Upper lobe of left lung (tissue), 4 donors: ENCODE measurements at regions not wholly inside any gene's neighbourhood (a gene's known extent, or its start where the extent isn't known, plus 50 kb on each side); places are given as distances from the start of the nearest gene placed in this dataset.

Experiments used
- CTCF ChIP-seq, 6 experiments: fragments of 450-650 bp in 4 of 6; fragments of 200-600 bp in 2 of 6; sonication (generic) in 2 of 6; IDR thresholded peaks; one replicate each; pipeline ENCODE4 v1.5.1; 2016 to 2019; ENCODE audit warnings: antibody characterized with exemption in 6 of 6
- EP300 ChIP-seq, 4 donors: sonication (generic); formaldehyde crosslinking; IDR thresholded peaks; one replicate each; pipeline ENCODE4 v1.5.1; 2017; ENCODE audit warnings: antibody characterized with exemption in 4 of 4, control low read depth in 2 of 4
- POLR2A ChIP-seq, 4 donors: fragments of 450-650 bp; IDR thresholded peaks; one replicate each; pipeline ENCODE4 v1.5.1; 2016 to 2017; ENCODE audit warnings: antibody characterized with exemption in 4 of 4, mild to moderate bottlenecking in 2 of 4
- POLR2AphosphoS5 ChIP-seq, 2 donors: sonication (generic); formaldehyde crosslinking; IDR thresholded peaks; one replicate each; pipeline ENCODE4 v1.5.1; 2017; ENCODE audit warnings: antibody characterized with exemption in 2 of 2

- TF ChIP-seq CTCF (IDR thresholded peaks at IDR 0.05) (no peak), POLR2A (IDR thresholded peaks at IDR 0.05) (no peak), POLR2AphosphoS5 (IDR thresholded peaks at IDR 0.05) (no peak), EP300 (IDR thresholded peaks at IDR 0.05) (no peak)
Observed at GRCh38 chr17:34117811-34118210, 137.3 kb upstream of the CCL2 start.
